ENCODE measurements at regions not wholly inside any gene's neighbourhood (a gene's known extent, or its start where the extent isn't known, plus 50 kb on each side); places are given as distances from the start of the nearest gene placed in this dataset.

DNA sequence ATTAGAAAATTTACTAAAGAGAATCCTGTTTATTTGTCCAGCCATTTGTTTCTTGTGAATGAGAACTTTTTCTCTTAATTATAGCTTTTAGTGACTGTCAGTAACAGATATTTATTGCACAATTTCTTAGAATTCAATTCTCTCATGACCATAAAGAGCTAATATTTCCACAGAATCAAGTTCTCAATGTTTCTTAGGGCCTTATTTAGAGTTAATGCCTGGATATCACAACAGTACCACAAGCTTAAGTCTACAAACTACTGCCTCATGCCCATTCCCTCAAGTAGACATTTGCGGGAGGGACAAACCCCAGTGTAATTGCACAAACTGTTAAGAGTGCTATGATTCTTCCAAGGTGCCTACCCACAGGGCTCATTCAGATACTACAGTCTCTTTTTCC, 199.7 kb upstream of the POU2AF2 start:
- intact Hi-C loops (cut with micrococcal nuclease): no loop called here

GRCh38 chr11:111045407-111045803, 200.1 kb upstream of the POU2AF2 start:
- ChIA-PET CTCF (no interaction called here), POLR2A (interaction anchor here (0.6 kb wide), 1 partner anchor 266 kb away, joined by 3 read pairs; no protein-coding TSS in a partner anchor)
- no peak for TF ChIP-seq CTCF (IDR thresholded peaks at IDR 0.05; ENCODE audit: unreplicated experiment)
- H3K36me3 Mint-ChIP-seq (ENCODE audit: insufficient read depth, unreplicated experiment): no peaks in the 10 kb centered on the region
- no peak overlapping the region for H3K27ac Mint-ChIP-seq (ENCODE audit: low read depth, unreplicated experiment)
- H3K9me3 Mint-ChIP-seq (ENCODE audit: unreplicated experiment): peaks cover 7% of the 10 kb centered on the region
- peaks cover 10% of the 10 kb centered on the region for H3K27me3 Mint-ChIP-seq (ENCODE audit: insufficient read depth, unreplicated experiment)
- DNase-seq (ENCODE audit: unreplicated experiment): no peak
- H3K4me1 Mint-ChIP-seq (ENCODE audit: insufficient read depth, unreplicated experiment): no peaks in the 10 kb centered on the region
- no peak overlapping the region for H3K4me3 Mint-ChIP-seq (ENCODE audit: unreplicated experiment)
- intact Hi-C loops (cut with micrococcal nuclease): no loop called here
- BruUV-seq (replicated peaks): no TSS peak

More for the DNA sequence above, 199.7 kb upstream of the POU2AF2 start:
- Mint-ChIP-seq H3K27me3 (ENCODE audit: insufficient read depth, unreplicated experiment) (peaks cover 10% of the 10 kb centered on the region), H3K27ac (ENCODE audit: low read depth, unreplicated experiment) (no peak overlapping the region), H3K36me3 (ENCODE audit: insufficient read depth, unreplicated experiment) (no peaks in the 10 kb centered on the region), H3K4me3 (ENCODE audit: unreplicated experiment) (no peak overlapping the region), H3K4me1 (ENCODE audit: insufficient read depth, unreplicated experiment) (no peaks in the 10 kb centered on the region), H3K9me3 (ENCODE audit: unreplicated experiment) (peaks cover 7% of the 10 kb centered on the region)
- ChIA-PET POLR2A (interaction anchor here (0.6 kb wide), 1 partner anchor 267 kb away, joined by 3 read pairs; no protein-coding TSS in a partner anchor), CTCF (interaction anchor here (0.5 kb wide), 1 partner anchor 328 kb away, joined by 3 read pairs; no protein-coding TSS in a partner anchor)
- DNase-seq (ENCODE audit: unreplicated experiment): no peak
- no TSS peak for BruUV-seq (replicated peaks)
- no peak for TF ChIP-seq CTCF (IDR thresholded peaks at IDR 0.05; ENCODE audit: unreplicated experiment)

GRCh38 chr11:111044751-111045406, 200.6 kb upstream of the POU2AF2 start:
- ChIA-PET POLR2A (no interaction called here), CTCF (no interaction called here)
- DNase-seq (ENCODE audit: unreplicated experiment): no peak
- peaks cover 10% of the 10 kb centered on the region for H3K27me3 Mint-ChIP-seq (ENCODE audit: insufficient read depth, unreplicated experiment)
- intact Hi-C loops (cut with micrococcal nuclease): no loop called here
- no peaks in the 10 kb centered on the region for H3K36me3 Mint-ChIP-seq (ENCODE audit: insufficient read depth, unreplicated experiment)
- H3K27ac Mint-ChIP-seq (ENCODE audit: low read depth, unreplicated experiment): no peak overlapping the region
- H3K4me1 Mint-ChIP-seq (ENCODE audit: insufficient read depth, unreplicated experiment): no peaks in the 10 kb centered on the region
- peaks cover 7% of the 10 kb centered on the region for H3K9me3 Mint-ChIP-seq (ENCODE audit: unreplicated experiment)
- H3K4me3 Mint-ChIP-seq (ENCODE audit: unreplicated experiment): no peak overlapping the region
- no peak for TF ChIP-seq CTCF (IDR thresholded peaks at IDR 0.05; ENCODE audit: unreplicated experiment)
- BruUV-seq (replicated peaks): no TSS peak

DNA sequence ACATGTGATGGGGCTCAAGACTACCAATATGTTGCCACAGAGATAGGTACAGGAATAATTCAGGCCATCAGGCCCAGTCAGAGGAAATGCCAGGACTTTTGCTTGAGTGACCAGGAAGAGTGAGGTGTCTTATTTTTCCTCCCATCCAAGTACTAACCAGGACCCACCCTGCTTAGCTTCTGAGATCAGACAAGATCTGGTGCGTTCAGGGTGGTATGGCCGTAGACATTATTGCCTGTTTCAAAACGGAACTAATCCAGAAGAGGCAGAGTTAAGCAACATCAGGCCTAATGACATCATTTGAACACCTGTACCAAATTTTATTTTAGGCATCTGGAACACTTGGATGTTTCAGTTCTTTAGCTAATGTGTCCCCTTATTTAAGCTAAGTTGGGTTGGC, 205.5 kb upstream of the POU2AF2 start:
- POLR2A ChIA-PET: no interaction called here
- no peak overlapping the region for H3K27ac Mint-ChIP-seq (ENCODE audit: low read depth, unreplicated experiment)
- H3K9me3 Mint-ChIP-seq (ENCODE audit: unreplicated experiment): peaks cover 7% of the 10 kb centered on the region
- H3K4me1 Mint-ChIP-seq (ENCODE audit: insufficient read depth, unreplicated experiment): no peaks in the 10 kb centered on the region
- BruUV-seq (replicated peaks): no TSS peak
- intact Hi-C loops (cut with micrococcal nuclease): no loop called here
- no peak overlapping the region for H3K4me3 Mint-ChIP-seq (ENCODE audit: unreplicated experiment)
- no peak for TF ChIP-seq CTCF (IDR thresholded peaks at IDR 0.05; ENCODE audit: unreplicated experiment)
- no peaks in the 10 kb centered on the region for H3K36me3 Mint-ChIP-seq (ENCODE audit: insufficient read depth, unreplicated experiment)
- DNase-seq (ENCODE audit: unreplicated experiment): no peak
- peaks cover 10% of the 10 kb centered on the region for H3K27me3 Mint-ChIP-seq (ENCODE audit: insufficient read depth, unreplicated experiment)
- CTCF ChIA-PET: no interaction called here
